Prostate gland (tissue), 2 donors: ENCODE measurements at regions not wholly inside any gene's neighbourhood (a gene's known extent, or its start where the extent isn't known, plus 50 kb on each side); places are given as distances from the start of the nearest gene placed in this dataset.

Experiments
- POLR2A ChIP-seq: fragments of 450-650 bp; IDR thresholded peaks from one replicate; pipeline ENCODE4 v1.6.1; 2016; ENCODE audit warnings: antibody characterized with exemption, mild to moderate bottlenecking
- TF ChIP-seq, protein P1 (sequence below), 4 experiments: fragments of 200-600 bp in 2 of 4; fragments of 450-650 bp in 2 of 4; sonication (generic) in 2 of 4; IDR thresholded peaks; 1 replicate in 3 of 4; 2 replicates in 1 of 4; pipeline ENCODE4 v1.5.1; 2016 to 2019; ENCODE audit warnings: antibody characterized with exemption in 4 of 4, mild to moderate bottlenecking in 2 of 4, moderate library complexity in 2 of 4

GRCh38 chr5:61965069-61965468 is 340.9 kb upstream of the KIF2A start:
- TF ChIP-seq, protein P1, sequence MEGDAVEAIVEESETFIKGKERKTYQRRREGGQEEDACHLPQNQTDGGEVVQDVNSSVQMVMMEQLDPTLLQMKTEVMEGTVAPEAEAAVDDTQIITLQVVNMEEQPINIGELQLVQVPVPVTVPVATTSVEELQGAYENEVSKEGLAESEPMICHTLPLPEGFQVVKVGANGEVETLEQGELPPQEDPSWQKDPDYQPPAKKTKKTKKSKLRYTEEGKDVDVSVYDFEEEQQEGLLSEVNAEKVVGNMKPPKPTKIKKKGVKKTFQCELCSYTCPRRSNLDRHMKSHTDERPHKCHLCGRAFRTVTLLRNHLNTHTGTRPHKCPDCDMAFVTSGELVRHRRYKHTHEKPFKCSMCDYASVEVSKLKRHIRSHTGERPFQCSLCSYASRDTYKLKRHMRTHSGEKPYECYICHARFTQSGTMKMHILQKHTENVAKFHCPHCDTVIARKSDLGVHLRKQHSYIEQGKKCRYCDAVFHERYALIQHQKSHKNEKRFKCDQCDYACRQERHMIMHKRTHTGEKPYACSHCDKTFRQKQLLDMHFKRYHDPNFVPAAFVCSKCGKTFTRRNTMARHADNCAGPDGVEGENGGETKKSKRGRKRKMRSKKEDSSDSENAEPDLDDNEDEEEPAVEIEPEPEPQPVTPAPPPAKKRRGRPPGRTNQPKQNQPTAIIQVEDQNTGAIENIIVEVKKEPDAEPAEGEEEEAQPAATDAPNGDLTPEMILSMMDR (IDR thresholded peaks at IDR 0.05): no peak
- TF ChIP-seq POLR2A: no peak
